Natural killer cell (primary cell): ENCODE measurements at regions not wholly inside any gene's neighbourhood (a gene's known extent, or its start where the extent isn't known, plus 50 kb on each side); places are given as distances from the start of the nearest gene placed in this dataset.

Experiments used
- ATAC-seq, 3 donors: fragments of 150-1000 bp in 2 of 3; fragments of 200-7000 bp in 1 of 3; cut with Tn5 transposase; 1 replicate in 1 of 3; 2 replicates in 2 of 3; pipeline ENCODE4 v1.10.0; 2021; ENCODE audit warnings: mild to moderate bottlenecking in 2 of 3, moderate library complexity in 2 of 3
- DNase-seq, 2 donors: peaks; one replicate each; pipeline versions ENCODE4 v3.0.0 to v3.0.0-alpha.2; 2013 to 2021; ENCODE audit warnings: mixed read lengths in 1 of 2
- H3K27ac ChIP-seq: one replicate; pipeline ENCODE4 v1.5.1; 2013; ENCODE audit warnings: mild to moderate bottlenecking, low read length
- H3K27me3 ChIP-seq: one replicate; pipeline ENCODE4 v1.6.1; 2013; ENCODE audit warnings: low read length; ENCODE audit not compliant: control insufficient read depth, insufficient read depth
- H3K36me3 ChIP-seq: one replicate; pipeline ENCODE4 v1.6.1; 2013; ENCODE audit warnings: low read length; ENCODE audit not compliant: control insufficient read depth, insufficient read depth
- H3K4me1 ChIP-seq: one replicate; pipeline ENCODE4 v1.6.1; 2013; ENCODE audit warnings: low read length; ENCODE audit not compliant: control insufficient read depth, insufficient read depth
- H3K4me3 ChIP-seq: one replicate; pipeline ENCODE4 v1.5.1; 2013; ENCODE audit warnings: low read length
- H3K9me3 ChIP-seq: one replicate; pipeline ENCODE4 v1.6.1; 2013; ENCODE audit warnings: low read length; ENCODE audit not compliant: control insufficient read depth, insufficient read depth
- H3K27ac Mint-ChIP-seq, 2 donors: one replicate each; pipeline ENCODE4 v1.8.0; 2022; ENCODE audit warnings: mild to moderate bottlenecking in 2 of 2, mixed read lengths in 2 of 2, moderate library complexity in 1 of 2
- H3K27me3 Mint-ChIP-seq, 2 donors: one replicate each; pipeline ENCODE4 v1.8.0; 2022; ENCODE audit warnings: low read depth in 2 of 2, mixed read lengths in 2 of 2
- H3K36me3 Mint-ChIP-seq: one replicate; pipeline ENCODE4 v1.8.0; 2022; ENCODE audit warnings: mixed read lengths
- H3K4me1 Mint-ChIP-seq, 2 donors: one replicate each; pipeline ENCODE4 v1.8.0; 2022; ENCODE audit warnings: mixed read lengths in 2 of 2
- H3K4me3 Mint-ChIP-seq: one replicate; pipeline ENCODE4 v1.8.0; 2022; ENCODE audit warnings: mild to moderate bottlenecking, moderate library complexity, mixed read lengths
- H3K9me3 Mint-ChIP-seq, 2 donors: one replicate each; pipeline ENCODE4 v1.8.0; 2022; ENCODE audit warnings: mixed read lengths in 2 of 2
- WGBS: methylation state at CpG from one replicate; pipeline ENCODE4 v1.1.7; 2013; ENCODE audit warnings: missing lambda C conversion rate; ENCODE audit not compliant: insufficient coverage; 5-methylcytosine and 5-hydroxymethylcytosine counted together
- intact Hi-C: fragments of 100-400 bp; cut with micrococcal nuclease; formaldehyde crosslinking; loops from one replicate; pipeline ENCODE4 v1.14.2; 2022
- TF ChIP-seq, protein P1 (sequence below): fragments of 200-600 bp; IDR thresholded peaks from one replicate; pipeline ENCODE4 v1.8.0; 2022; ENCODE audit warnings: antibody characterized with exemption

DNA sequence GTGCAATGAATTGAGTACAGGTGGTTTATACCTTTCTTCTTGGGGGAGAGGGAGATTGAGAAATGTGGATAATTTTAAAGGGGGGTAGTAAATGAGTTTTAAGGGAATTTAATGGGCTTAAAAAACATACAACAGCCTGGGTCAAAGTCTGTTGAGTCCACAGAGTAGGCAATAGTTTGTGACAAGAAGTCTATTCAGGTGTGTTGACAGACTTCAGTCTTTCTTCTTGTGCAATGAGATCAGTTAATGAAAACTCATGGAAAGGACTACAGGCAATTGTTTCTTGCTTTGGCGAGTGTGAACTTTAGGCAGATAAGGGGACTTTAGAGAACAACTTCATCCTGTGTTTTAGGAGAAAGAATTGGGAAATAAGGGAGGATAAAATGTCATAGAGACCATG, 507.8 kb upstream of the CA10 start:
- TF ChIP-seq, protein P1, sequence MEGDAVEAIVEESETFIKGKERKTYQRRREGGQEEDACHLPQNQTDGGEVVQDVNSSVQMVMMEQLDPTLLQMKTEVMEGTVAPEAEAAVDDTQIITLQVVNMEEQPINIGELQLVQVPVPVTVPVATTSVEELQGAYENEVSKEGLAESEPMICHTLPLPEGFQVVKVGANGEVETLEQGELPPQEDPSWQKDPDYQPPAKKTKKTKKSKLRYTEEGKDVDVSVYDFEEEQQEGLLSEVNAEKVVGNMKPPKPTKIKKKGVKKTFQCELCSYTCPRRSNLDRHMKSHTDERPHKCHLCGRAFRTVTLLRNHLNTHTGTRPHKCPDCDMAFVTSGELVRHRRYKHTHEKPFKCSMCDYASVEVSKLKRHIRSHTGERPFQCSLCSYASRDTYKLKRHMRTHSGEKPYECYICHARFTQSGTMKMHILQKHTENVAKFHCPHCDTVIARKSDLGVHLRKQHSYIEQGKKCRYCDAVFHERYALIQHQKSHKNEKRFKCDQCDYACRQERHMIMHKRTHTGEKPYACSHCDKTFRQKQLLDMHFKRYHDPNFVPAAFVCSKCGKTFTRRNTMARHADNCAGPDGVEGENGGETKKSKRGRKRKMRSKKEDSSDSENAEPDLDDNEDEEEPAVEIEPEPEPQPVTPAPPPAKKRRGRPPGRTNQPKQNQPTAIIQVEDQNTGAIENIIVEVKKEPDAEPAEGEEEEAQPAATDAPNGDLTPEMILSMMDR, result no peak
- Mint-ChIP-seq H3K27ac (no peak overlapping the region), H3K9me3 (peaks cover 14 to 17% of the 10 kb centered on the region in 2 donors), H3K36me3 (peaks cover 8% of the 10 kb centered on the region), H3K27me3 (no peaks in the 10 kb centered on the region), H3K4me3 (no peak overlapping the region), H3K4me1 (no peaks in the 10 kb centered on the region)
- Histone ChIP-seq H3K27me3 (no peaks in the 10 kb centered on the region), H3K36me3 (no peaks in the 10 kb centered on the region), H3K4me1 (no peaks in the 10 kb centered on the region), H3K27ac (no peak overlapping the region), H3K4me3 (no peak overlapping the region), H3K9me3 (peaks cover 6% of the 10 kb centered on the region)
- intact Hi-C loops, result no loop called here
- 88% methylated on average over 1 of the region's 1 CpG for WGBS
- DNase-seq (no peak), ATAC-seq (no peak)

DNA sequence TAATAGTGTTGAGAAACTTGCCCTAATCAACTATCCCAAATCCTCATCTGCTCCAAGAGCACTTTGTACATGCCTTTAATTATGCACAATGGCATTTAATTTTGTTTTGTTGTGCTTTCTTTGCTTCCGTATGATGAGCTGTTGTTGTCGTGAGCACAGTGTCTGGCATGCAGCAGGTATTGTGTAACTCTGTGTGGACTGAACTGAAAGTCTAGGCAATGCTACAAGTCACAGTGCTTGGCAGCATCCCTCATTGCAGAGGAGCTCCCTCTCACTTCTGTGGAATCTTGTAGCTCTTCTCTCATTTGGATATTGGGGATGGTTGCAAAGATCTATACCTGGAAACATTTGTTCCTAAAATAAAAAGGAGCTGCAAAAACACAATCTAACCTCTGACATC, 502.2 kb upstream of the CA10 start:
- 95% methylated on average over 2 of the region's 2 CpGs for WGBS
- H3K36me3 Mint-ChIP-seq, result no peaks in the 10 kb centered on the region
- Histone ChIP-seq H3K4me3 (no peak overlapping the region), H3K9me3 (no peaks in the 10 kb centered on the region), H3K27ac (no peak overlapping the region), H3K4me1 (no peaks in the 10 kb centered on the region), H3K36me3 (no peaks in the 10 kb centered on the region), H3K27me3 (no peaks in the 10 kb centered on the region)
- H3K4me3 Mint-ChIP-seq, result no peak overlapping the region
- intact Hi-C loops, result no loop called here
- DNase-seq, result no peak
- H3K27me3 Mint-ChIP-seq, result no peaks in the 10 kb centered on the region
- no peak for ATAC-seq
- H3K9me3 Mint-ChIP-seq, result peaks cover 8 to 12% of the 10 kb centered on the region in 2 donors
- no peak overlapping the region for H3K27ac Mint-ChIP-seq
- TF ChIP-seq, protein P1, result no peak
- no peaks in the 10 kb centered on the region for H3K4me1 Mint-ChIP-seq

DNA sequence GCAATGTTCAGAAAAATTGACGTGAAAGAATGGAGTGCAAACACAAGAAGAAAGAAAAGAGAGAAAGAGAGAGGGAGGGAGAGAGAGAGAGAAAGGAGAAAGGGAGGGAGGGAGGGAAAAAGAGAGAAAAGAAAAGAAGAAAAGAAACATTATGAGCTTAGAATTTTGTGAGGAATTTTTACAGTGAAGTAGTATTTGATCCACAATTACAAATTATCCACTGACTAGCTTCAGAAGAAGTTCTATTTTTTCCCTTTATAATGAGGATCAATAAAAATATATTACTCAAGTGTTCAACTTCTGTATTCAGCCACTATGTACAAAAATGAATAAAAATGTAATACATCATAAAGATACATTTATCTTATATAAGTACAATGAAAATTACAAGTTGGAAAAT, 494.5 kb upstream of the CA10 start:
- ATAC-seq, result no peak
- H3K27ac Mint-ChIP-seq, result no peak overlapping the region
- no peaks in the 10 kb centered on the region for H3K27me3 ChIP-seq
- no peak overlapping the region for H3K27ac ChIP-seq
- H3K9me3 Mint-ChIP-seq, result peaks cover 8 to 16% of the 10 kb centered on the region in 2 donors
- no peaks in the 10 kb centered on the region for H3K27me3 Mint-ChIP-seq
- H3K4me3 ChIP-seq, result no peak overlapping the region
- intact Hi-C loops, result no loop called here
- no peaks in the 10 kb centered on the region for H3K9me3 ChIP-seq
- TF ChIP-seq, protein P1, result no peak
- H3K36me3 ChIP-seq, result no peaks in the 10 kb centered on the region
- H3K36me3 Mint-ChIP-seq, result no peaks in the 10 kb centered on the region
- no peaks in the 10 kb centered on the region for H3K4me1 ChIP-seq
- no peak overlapping the region for H3K4me3 Mint-ChIP-seq
- 80% methylated on average over 1 of the region's 1 CpG for WGBS
- H3K4me1 Mint-ChIP-seq, result no peaks in the 10 kb centered on the region
- DNase-seq, result no peak

DNA sequence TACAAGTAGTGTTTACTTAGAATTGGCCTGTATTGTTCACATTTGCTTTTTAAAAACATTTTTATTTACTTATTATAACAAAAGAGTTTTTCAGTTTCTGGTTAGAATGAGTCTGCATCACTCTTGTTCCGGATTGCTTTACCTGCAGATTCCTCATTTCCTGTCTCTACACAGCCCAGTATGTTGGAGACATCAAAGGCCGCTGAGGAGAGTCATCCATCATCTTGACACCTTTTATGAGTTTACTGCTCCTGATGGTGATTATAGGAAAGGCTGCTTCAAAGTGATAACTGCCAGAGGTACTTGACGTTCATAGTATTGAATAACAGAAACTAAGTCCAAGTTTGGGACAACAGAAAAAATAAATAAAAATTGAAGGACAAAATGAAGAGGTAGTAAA, 490.5 kb upstream of the CA10 start:
- TF ChIP-seq, protein P1, result no peak
- Mint-ChIP-seq H3K4me3 (no peak overlapping the region), H3K27me3 (no peaks in the 10 kb centered on the region), H3K27ac (no peak overlapping the region), H3K36me3 (no peaks in the 10 kb centered on the region), H3K4me1 (no peaks in the 10 kb centered on the region), H3K9me3 (peaks cover 8 to 15% of the 10 kb centered on the region in 2 donors)
- H3K36me3 ChIP-seq, result no peaks in the 10 kb centered on the region
- no peaks in the 10 kb centered on the region for H3K27me3 ChIP-seq
- no peak overlapping the region for H3K4me3 ChIP-seq
- no peak overlapping the region for H3K27ac ChIP-seq
- WGBS, result 8% methylated on average over 2 of the region's 3 CpGs
- H3K9me3 ChIP-seq, result no peaks in the 10 kb centered on the region
- intact Hi-C loops, result no loop called here
- ATAC-seq (no peak), DNase-seq (no peak)
- no peaks in the 10 kb centered on the region for H3K4me1 ChIP-seq
